Fibroblast of lung (primary cell): ENCODE measurements at regions not wholly inside any gene's neighbourhood (a gene's known extent, or its start where the extent isn't known, plus 50 kb on each side); places are given as distances from the start of the nearest gene placed in this dataset.

Experiments used
- CTCF ChIP-seq, 2 donors: IDR thresholded peaks in 1 of 2; conservative IDR thresholded peaks in 1 of 2; 1 replicate in 1 of 2; 2 replicates in 1 of 2; pipeline ENCODE4 v1.5.1; 2011 to 2012; ENCODE audit warnings: low read length in 2 of 2, control low read depth in 1 of 2, inconsistent platforms in 1 of 2, low read depth in 1 of 2, mild to moderate bottlenecking in 1 of 2
- EZH2 ChIP-seq: IDR thresholded peaks from 2 replicates; pipeline ENCODE4 v1.5.1; 2012; ENCODE audit warnings: low read length, control low read depth, mild to moderate bottlenecking; ENCODE audit errors: missing control alignments

GRCh38 chr6:115863211-115863610 is 197.5 kb downstream of the FRK start:
- TF ChIP-seq CTCF (conservative IDR thresholded peaks at IDR 0.05 in 1 of 2, IDR thresholded peaks at IDR 0.05 in 1 of 2; ENCODE audit: low read depth in 1 of 2, low read length in 2 of 2) (no peak), EZH2 (no peak)
